ENCODE measurements at regions not wholly inside any gene's neighbourhood (a gene's known extent, or its start where the extent isn't known, plus 50 kb on each side); places are given as distances from the start of the nearest gene placed in this dataset.

DNA sequence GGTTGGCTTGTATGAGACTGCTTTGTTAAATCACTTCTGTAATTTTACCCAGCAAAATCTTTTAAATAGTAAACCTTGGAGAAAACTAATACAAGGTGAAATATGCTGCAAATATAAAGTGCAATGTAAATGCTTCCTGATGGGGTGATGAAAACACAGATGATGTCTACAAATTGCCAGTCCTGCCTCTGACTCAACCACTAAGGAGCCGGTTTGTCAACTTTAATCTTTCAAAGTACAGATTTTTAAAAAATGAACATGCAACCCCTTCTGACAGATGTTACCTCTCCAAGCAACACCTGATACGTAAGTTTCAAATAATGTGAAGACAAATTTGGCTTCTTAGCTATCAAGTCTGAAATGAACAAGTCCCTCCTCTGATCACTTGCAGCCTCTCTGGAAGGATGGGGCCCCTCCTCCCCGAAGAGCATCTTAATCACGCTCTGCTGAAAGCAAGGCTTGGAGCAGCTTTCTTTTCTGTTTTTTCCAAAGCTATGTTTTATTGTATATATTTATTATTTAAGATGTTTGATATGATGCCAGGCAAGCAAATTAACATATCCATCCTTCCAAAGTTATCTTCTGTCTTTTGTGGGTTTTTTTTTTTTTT lies 196.0 kb downstream of the MYLK4 start:
- TF ChIP-seq, protein P1, sequence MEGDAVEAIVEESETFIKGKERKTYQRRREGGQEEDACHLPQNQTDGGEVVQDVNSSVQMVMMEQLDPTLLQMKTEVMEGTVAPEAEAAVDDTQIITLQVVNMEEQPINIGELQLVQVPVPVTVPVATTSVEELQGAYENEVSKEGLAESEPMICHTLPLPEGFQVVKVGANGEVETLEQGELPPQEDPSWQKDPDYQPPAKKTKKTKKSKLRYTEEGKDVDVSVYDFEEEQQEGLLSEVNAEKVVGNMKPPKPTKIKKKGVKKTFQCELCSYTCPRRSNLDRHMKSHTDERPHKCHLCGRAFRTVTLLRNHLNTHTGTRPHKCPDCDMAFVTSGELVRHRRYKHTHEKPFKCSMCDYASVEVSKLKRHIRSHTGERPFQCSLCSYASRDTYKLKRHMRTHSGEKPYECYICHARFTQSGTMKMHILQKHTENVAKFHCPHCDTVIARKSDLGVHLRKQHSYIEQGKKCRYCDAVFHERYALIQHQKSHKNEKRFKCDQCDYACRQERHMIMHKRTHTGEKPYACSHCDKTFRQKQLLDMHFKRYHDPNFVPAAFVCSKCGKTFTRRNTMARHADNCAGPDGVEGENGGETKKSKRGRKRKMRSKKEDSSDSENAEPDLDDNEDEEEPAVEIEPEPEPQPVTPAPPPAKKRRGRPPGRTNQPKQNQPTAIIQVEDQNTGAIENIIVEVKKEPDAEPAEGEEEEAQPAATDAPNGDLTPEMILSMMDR (IDR thresholded peaks at IDR 0.05), result no peak
- no peak for TF ChIP-seq POLR2A (IDR thresholded peaks at IDR 0.05)
